H9 (cell line): ENCODE measurements at regions not wholly inside any gene's neighbourhood (a gene's known extent, or its start where the extent isn't known, plus 50 kb on each side); places are given as distances from the start of the nearest gene placed in this dataset.
"Not testable (repeated sequence)": the region's sequence is repeated elsewhere in the genome, so short reads cannot be mapped to it uniquely, and the experiment has no call there.

Experiments
- DNase-seq: peaks from one replicate; pipeline ENCODE4 v3.0.0-alpha.2; 2017
- H2AFZ ChIP-seq: one replicate; pipeline ENCODE4 v1.6.1; 2013; ENCODE audit warnings: mild to moderate bottlenecking, low read length, control low read depth, moderate library complexity
- H2AK5ac ChIP-seq: 2 replicates; pipeline ENCODE4 v1.6.1; 2013; ENCODE audit warnings: low read length, control low read depth, mixed read lengths; ENCODE audit not compliant: insufficient read length
- H2BK120ac ChIP-seq: one replicate; pipeline ENCODE4 v1.6.1; 2013; ENCODE audit warnings: low read depth, mild to moderate bottlenecking, low read length, control low read depth, inconsistent platforms; ENCODE audit not compliant: poor library complexity, severe bottlenecking
- H2BK12ac ChIP-seq: 2 replicates; pipeline ENCODE4 v1.6.1; 2013; ENCODE audit warnings: low read length, control low read depth, mixed read lengths, low read depth; ENCODE audit not compliant: insufficient read length
- H2BK15ac ChIP-seq: 2 replicates; pipeline ENCODE4 v1.6.1; 2013; ENCODE audit warnings: low read depth, low read length, control low read depth
- H2BK20ac ChIP-seq: one replicate; pipeline ENCODE4 v1.6.1; 2013; ENCODE audit warnings: low read depth, mild to moderate bottlenecking, low read length, control low read depth, inconsistent platforms; ENCODE audit not compliant: poor library complexity, severe bottlenecking
- H2BK5ac ChIP-seq: 2 replicates; pipeline ENCODE4 v1.6.1; 2013; ENCODE audit warnings: low read length, control low read depth, mixed read lengths; ENCODE audit not compliant: insufficient read length
- H3K14ac ChIP-seq: 2 replicates; pipeline ENCODE4 v1.6.1; 2013; ENCODE audit warnings: low read length, control low read depth; ENCODE audit not compliant: insufficient read depth
- H3K18ac ChIP-seq: 2 replicates; pipeline ENCODE4 v1.6.1; 2013; ENCODE audit warnings: low read depth, mild to moderate bottlenecking, mixed read lengths, low read length, control low read depth; ENCODE audit not compliant: insufficient read length
- H3K23ac ChIP-seq: 2 replicates; pipeline ENCODE4 v1.6.1; 2013; ENCODE audit warnings: low read length, control low read depth, mixed read lengths, low read depth; ENCODE audit not compliant: insufficient read length
- H3K23me2 ChIP-seq: 2 replicates; pipeline ENCODE4 v1.6.1; 2013; ENCODE audit warnings: low read depth, mild to moderate bottlenecking, mixed read lengths, low read length, control low read depth; ENCODE audit not compliant: insufficient read length, poor library complexity, severe bottlenecking
- H3K27ac ChIP-seq: 2 replicates; pipeline ENCODE4 v1.5.1; 2013; ENCODE audit warnings: low read length, control low read depth, mixed read lengths, low read depth; ENCODE audit not compliant: insufficient read length
- H3K27me3 ChIP-seq: 2 replicates; pipeline ENCODE4 v1.6.1; 2013; ENCODE audit warnings: low read length, control low read depth, inconsistent platforms; ENCODE audit not compliant: insufficient read depth
- H3K4ac ChIP-seq: 2 replicates; pipeline ENCODE4 v1.6.1; 2013; ENCODE audit warnings: low read depth, mild to moderate bottlenecking, control low read depth, inconsistent platforms, low read length, moderate library complexity
- H3K4me1 ChIP-seq: 2 replicates; pipeline ENCODE4 v1.6.1; 2013; ENCODE audit warnings: low read length, control low read depth, inconsistent platforms; ENCODE audit not compliant: insufficient read depth
- H3K4me2 ChIP-seq: 2 replicates; pipeline ENCODE4 v1.6.1; 2013; ENCODE audit warnings: low read length, control low read depth, mixed read lengths; ENCODE audit not compliant: insufficient read length, insufficient read depth
- H3K56ac ChIP-seq: 2 replicates; pipeline ENCODE4 v1.6.1; 2013; ENCODE audit warnings: low read depth, mild to moderate bottlenecking, mixed read lengths, low read length, control low read depth; ENCODE audit not compliant: insufficient read length
- H3K79me1 ChIP-seq: 2 replicates; pipeline ENCODE4 v1.6.1; 2013; ENCODE audit warnings: low read depth, mild to moderate bottlenecking, moderate library complexity, low read length, control low read depth, inconsistent platforms; ENCODE audit not compliant: insufficient read depth, poor library complexity, severe bottlenecking
- H3K79me2 ChIP-seq: 2 replicates; pipeline ENCODE4 v1.6.1; 2013; ENCODE audit warnings: low read length, control low read depth, inconsistent platforms; ENCODE audit not compliant: insufficient read depth
- H3K9ac ChIP-seq: 2 replicates; pipeline ENCODE4 v1.6.1; 2013; ENCODE audit warnings: low read length, control low read depth, mixed read lengths; ENCODE audit not compliant: insufficient read length; ENCODE audit errors: extremely low read depth
- H3K9me3 ChIP-seq: one replicate; pipeline ENCODE4 v1.6.1; 2013; ENCODE audit warnings: low read depth, low read length, inconsistent platforms; ENCODE audit not compliant: control insufficient read depth
- H3T11ph ChIP-seq: one replicate; pipeline ENCODE4 v1.6.1; 2013; ENCODE audit warnings: mild to moderate bottlenecking, low read length, control low read depth, inconsistent platforms
- H4K20me1 ChIP-seq: one replicate; pipeline ENCODE4 v1.6.1; 2013; ENCODE audit not compliant: control insufficient read depth, insufficient read length, insufficient read depth
- H4K5ac ChIP-seq: 2 replicates; pipeline ENCODE4 v1.6.1; 2013; ENCODE audit warnings: low read depth, mild to moderate bottlenecking, mixed read lengths, low read length, control low read depth; ENCODE audit not compliant: insufficient read length
- H4K8ac ChIP-seq: replicated peaks from 2 replicates; pipeline ENCODE4 v1.6.1; 2013; ENCODE audit warnings: low read length, control low read depth, mixed read lengths, low read depth; ENCODE audit not compliant: insufficient read length
- H4K91ac ChIP-seq: 2 replicates; pipeline ENCODE4 v1.6.1; 2013; ENCODE audit warnings: low read depth, mild to moderate bottlenecking, moderate library complexity, mixed read lengths, low read length, control low read depth; ENCODE audit not compliant: insufficient read length
- H3K27ac Mint-ChIP-seq, 3 experiments: 2 replicates in 2 of 3; 3 replicates in 1 of 3; pipeline ENCODE4 v1.8.0; 2020 to 2021; ENCODE audit warnings: mixed read lengths in 3 of 3, mild to moderate bottlenecking in 1 of 3, moderate library complexity in 1 of 3
- H3K27me3 Mint-ChIP-seq: 2 replicates; pipeline ENCODE4 v1.8.0; 2021; ENCODE audit warnings: low read depth, mild to moderate bottlenecking, moderate library complexity, mixed read lengths
- H3K36me3 Mint-ChIP-seq, 3 experiments: 2 replicates in 2 of 3; 3 replicates in 1 of 3; pipeline ENCODE4 v1.8.0; 2020 to 2021; ENCODE audit warnings: low read depth in 3 of 3, mixed read lengths in 3 of 3; ENCODE audit not compliant: insufficient read depth in 1 of 3
- H3K4me1 Mint-ChIP-seq, 2 experiments: 2 replicates each; pipeline ENCODE4 v1.8.0; 2020; ENCODE audit warnings: mixed read lengths in 2 of 2
- H3K4me3 Mint-ChIP-seq, 2 experiments: 2 replicates in 1 of 2; 3 replicates in 1 of 2; pipeline ENCODE4 v1.8.0; 2020 to 2021; ENCODE audit warnings: mild to moderate bottlenecking in 2 of 2, mixed read lengths in 2 of 2, moderate library complexity in 1 of 2
- H3K9me3 Mint-ChIP-seq, 2 experiments: 2 replicates in 1 of 2; 3 replicates in 1 of 2; pipeline ENCODE4 v1.8.0; 2020; ENCODE audit warnings: mild to moderate bottlenecking in 2 of 2, mixed read lengths in 2 of 2, moderate library complexity in 1 of 2
- CTCF ChIP-seq: fragments of 200-600 bp; sonication (generic); conservative IDR thresholded peaks from 3 replicates; pipeline ENCODE4 v1.8.0; 2021; ENCODE audit warnings: antibody characterized with exemption, mild to moderate bottlenecking
- WGBS: extraction: QIAGEN DNeasy Blood & Tissue Kit; methylation state at CpG from one replicate; pipeline ENCODE4 v1.1.7; 2013; ENCODE audit warnings: missing lambda C conversion rate, low lambda C conversion rate, mixed read lengths; ENCODE audit not compliant: insufficient read length; ENCODE audit errors: extremely low coverage; 5-methylcytosine and 5-hydroxymethylcytosine counted together

- no peak overlapping the region for H3T11ph ChIP-seq
- no peak overlapping the region for H2AK5ac ChIP-seq
- no peak overlapping the region for H3K14ac ChIP-seq
- no peaks in the 10 kb centered on the region for H3K27me3 ChIP-seq
- H2AFZ ChIP-seq = no peak overlapping the region
- Mint-ChIP-seq H3K4me1 (peaks cover 5 to 7% of the 10 kb centered on the region in 2 experiments; a peak in 3 of 4 replicates), H3K36me3 (no peaks in the 10 kb centered on the region), H3K4me3 (no peak overlapping the region), H3K9me3 (no peaks in the 10 kb centered on the region; a peak in 1 of 5 replicates), H3K27me3 (no peaks in the 10 kb centered on the region), H3K27ac (no peak overlapping the region)
- H3K23me2 ChIP-seq = no peaks in the 10 kb centered on the region
- H4K91ac ChIP-seq = no peak overlapping the region
- H2BK12ac ChIP-seq = no peak overlapping the region
- H3K9me3 ChIP-seq = no peaks in the 10 kb centered on the region
- WGBS = no CpG with 5 or more reads among the region's 4 CpGs
- no peaks in the 10 kb centered on the region for H3K4me1 ChIP-seq
- H2BK120ac ChIP-seq = no peak overlapping the region
- no peak for DNase-seq
- no peaks in the 10 kb centered on the region for H3K79me2 ChIP-seq
- H3K79me1 ChIP-seq = no peaks in the 10 kb centered on the region
- no peaks in the 10 kb centered on the region for H4K20me1 ChIP-seq
- no peak overlapping the region for H4K8ac ChIP-seq
- no peak overlapping the region for H2BK15ac ChIP-seq
- H3K27ac ChIP-seq = no peak overlapping the region
- H3K4me2 ChIP-seq = no peak overlapping the region
- H3K9ac ChIP-seq = no peak overlapping the region
- H2BK5ac ChIP-seq = no peak overlapping the region
- no peak overlapping the region for H3K23ac ChIP-seq
- H3K18ac ChIP-seq = no peak overlapping the region
- H2BK20ac ChIP-seq = no peak overlapping the region
- H4K5ac ChIP-seq = no peak overlapping the region
- no peak overlapping the region for H3K56ac ChIP-seq
- no peak overlapping the region for H3K4ac ChIP-seq
- no peak for TF ChIP-seq CTCF
Measured at GRCh38 chr1:190011585-190011984, 466.1 kb downstream of the BRINP3 start.

- H2BK12ac ChIP-seq, DNase-seq, H3K4me3 Mint-ChIP-seq, H3K9ac ChIP-seq, H3K23me2 ChIP-seq, H3K18ac ChIP-seq, H2BK20ac ChIP-seq, H3K36me3 Mint-ChIP-seq, H3K9me3 Mint-ChIP-seq, H3K79me1 ChIP-seq, H2BK5ac ChIP-seq, H3K4me2 ChIP-seq, H3K4ac ChIP-seq, H2BK120ac ChIP-seq, H2AK5ac ChIP-seq, H4K5ac ChIP-seq, H3K4me1 ChIP-seq, H4K91ac ChIP-seq, H3K27ac ChIP-seq, H2BK15ac ChIP-seq, H3K27me3 Mint-ChIP-seq, H3T11ph ChIP-seq, H3K9me3 ChIP-seq, H3K23ac ChIP-seq, H4K8ac ChIP-seq, H3K79me2 ChIP-seq, H3K56ac ChIP-seq, H3K27ac Mint-ChIP-seq, H4K20me1 ChIP-seq, H2AFZ ChIP-seq, H3K4me1 Mint-ChIP-seq, H3K27me3 ChIP-seq, H3K14ac ChIP-seq: not testable (repeated sequence)
- no CpG with 5 or more reads among the region's 16 CpGs for WGBS
Measured at GRCh38 chr1:190019151-190019550, 458.5 kb downstream of the BRINP3 start.
